Endothelial cell of umbilical vein (primary cell): ENCODE measurements at regions not wholly inside any gene's neighbourhood (a gene's known extent, or its start where the extent isn't known, plus 50 kb on each side); places are given as distances from the start of the nearest gene placed in this dataset.

ENCODE experiments used
- BruUV-seq: library from RNA; stranded (reverse); fragments of 400-500 nt; replicated peaks from 2 replicates; lab custom pipeline; 2021; lab: Mats Ljungman, UMichigan
- CTCF ChIA-PET: fragments of 300-600, 350-600 bp; sonication (Branson Sonifier 250); formaldehyde crosslinking; loops from one replicate; lab custom pipeline; 2021; ENCODE audit warnings: antibody characterized with exemption, inconsistent platforms; lab: Charles Lee
- POLR2A ChIA-PET: fragments of 300-600, 350-600 bp; sonication (Branson Sonifier 250); formaldehyde crosslinking; loops from one replicate; lab custom pipeline; 2021; ENCODE audit warnings: antibody characterized with exemption, inconsistent platforms; lab: Charles Lee
- DNase-seq: peaks from one replicate; pipeline ENCODE4 v3.0.0-alpha.2; 2011; ENCODE audit warnings: low read depth, low spot score
- FAIRE-seq: peaks from 2 replicates; lab custom pipeline; 2011; peaks lifted over from hg19 to GRCh38; lab: Jason Lieb, UNC
- H2AFZ ChIP-seq: 2 replicates; pipeline ENCODE4 v1.6.0; 2012; ENCODE audit warnings: low read depth, low read length, control low read depth, inconsistent platforms
- H3K27ac ChIP-seq: 2 replicates; pipeline ENCODE4 v1.5.1; 2011; ENCODE audit warnings: low read depth, mild to moderate bottlenecking, control low read depth, low read length, moderate library complexity; ENCODE audit not compliant: insufficient read depth
- H3K27me3 ChIP-seq, 2 experiments: 2 replicates each; pipeline versions ENCODE4 v1.6.0 to v1.6.1; 2011; ENCODE audit warnings: low read length in 2 of 2, mixed read lengths in 1 of 2; ENCODE audit not compliant: control insufficient read depth in 2 of 2, insufficient read depth in 2 of 2
- H3K36me3 ChIP-seq, 2 experiments: 2 replicates in 1 of 2; 3 replicates in 1 of 2; pipeline ENCODE4 v1.5.1; 2011; ENCODE audit warnings: low read length in 2 of 2, mild to moderate bottlenecking in 1 of 2, moderate library complexity in 1 of 2; ENCODE audit not compliant: control insufficient read depth in 2 of 2, insufficient read depth in 2 of 2; ENCODE audit errors: extremely low read depth in 1 of 2
- H3K4me1 ChIP-seq: 3 replicates; pipeline ENCODE4 v1.5.1; 2011; ENCODE audit warnings: mild to moderate bottlenecking, low read length; ENCODE audit not compliant: control insufficient read depth, insufficient read depth; ENCODE audit errors: extremely low read depth
- H3K4me2 ChIP-seq: 2 replicates; pipeline ENCODE4 v1.6.1; 2011; ENCODE audit warnings: low read length, control low read depth, mixed read lengths; ENCODE audit not compliant: insufficient read depth
- H3K4me3 ChIP-seq, 3 experiments: fragments of 200-600 bp in 1 of 3; sonication (generic), shearing (Covaris generic) in 1 of 3; replicated peaks in 1 of 3; 2 replicates each; pipeline ENCODE4 v1.5.1; 2011 to 2016; ENCODE audit warnings: control low read depth in 3 of 3, low read length in 3 of 3, mild to moderate bottlenecking in 2 of 3, inconsistent platforms in 1 of 3, low read depth in 1 of 3, moderate library complexity in 1 of 3; ENCODE audit not compliant: insufficient read depth in 1 of 3
- H3K79me2 ChIP-seq: 2 replicates; pipeline ENCODE4 v1.6.0; 2012; ENCODE audit warnings: low read length, inconsistent platforms; ENCODE audit not compliant: control insufficient read depth, insufficient read depth
- H3K9ac ChIP-seq: replicated peaks from 2 replicates; pipeline ENCODE3; 2011; ENCODE audit warnings: low read length, control low read depth; ENCODE audit not compliant: insufficient read depth; ENCODE audit errors: extremely low read depth
- H3K9me1 ChIP-seq: replicated peaks from 3 replicates; pipeline ENCODE4 v1.6.0; 2011; ENCODE audit warnings: mild to moderate bottlenecking, low read length; ENCODE audit not compliant: control insufficient read depth, insufficient read depth; ENCODE audit errors: extremely low read depth
- H3K9me3 ChIP-seq: replicated peaks from 2 replicates; pipeline ENCODE4 v1.5.1; 2012; ENCODE audit warnings: low read length, inconsistent platforms; ENCODE audit not compliant: control insufficient read depth, insufficient read depth
- H4K20me1 ChIP-seq: replicated peaks from 2 replicates; pipeline ENCODE3; 2011; ENCODE audit warnings: mild to moderate bottlenecking, low read length; ENCODE audit not compliant: control insufficient read depth, insufficient read depth; ENCODE audit errors: extremely low read depth
- CTCF ChIP-seq, 2 donors: IDR thresholded peaks; 1 replicate in 1 of 2; 2 replicates in 1 of 2; pipeline ENCODE4 v1.5.1; 2011; ENCODE audit warnings: low read length in 2 of 2, mild to moderate bottlenecking in 2 of 2, moderate library complexity in 2 of 2, control low read depth in 1 of 2, inconsistent platforms in 1 of 2, low read depth in 1 of 2; ENCODE audit not compliant: insufficient read depth in 1 of 2; ENCODE audit errors: extremely low read depth in 1 of 2
- EZH2 ChIP-seq: IDR thresholded peaks from 2 replicates; pipeline ENCODE4 v1.6.1; 2012; ENCODE audit warnings: borderline replicate concordance, low read depth, mild to moderate bottlenecking, moderate library complexity, low read length, inconsistent platforms; ENCODE audit not compliant: severe bottlenecking
- FOS ChIP-seq: IDR thresholded peaks from 2 replicates; pipeline ENCODE4 v1.6.1; 2011; ENCODE audit warnings: mild to moderate bottlenecking, low read length, moderate library complexity, borderline replicate concordance; ENCODE audit not compliant: insufficient read depth
- GATA2 ChIP-seq: IDR thresholded peaks from 2 replicates; pipeline ENCODE4 v1.7.0; 2011; ENCODE audit warnings: low read depth, mild to moderate bottlenecking, moderate library complexity, mixed read lengths, low read length; ENCODE audit not compliant: insufficient read length, insufficient read depth
- JUN ChIP-seq: IDR thresholded peaks from 2 replicates; pipeline ENCODE4 v1.6.1; 2011; ENCODE audit warnings: borderline replicate concordance, low read depth; ENCODE audit not compliant: insufficient read length, insufficient read depth
- POLR2A ChIP-seq: IDR thresholded peaks from 2 replicates; pipeline ENCODE4 v1.6.1; 2012; ENCODE audit warnings: low read depth, mild to moderate bottlenecking, control low read depth, low read length
- POLR2AphosphoS5 ChIP-seq: IDR thresholded peaks from 2 replicates; pipeline ENCODE4 v1.6.1; 2012; ENCODE audit warnings: low read depth, mild to moderate bottlenecking, control low read depth, low read length, moderate library complexity; ENCODE audit not compliant: insufficient read depth
- dilution Hi-C: fragments of 300-500 bp; cut with MboI; formaldehyde crosslinking; loops from one replicate; pipeline ENCODE4 v1.15.0; 2019; ENCODE audit warnings: low sequenced_read_pairs; ENCODE audit not compliant: extremely low pct_ligation_motif_present
- intact Hi-C: fragments of 100-400 bp; cut with micrococcal nuclease; formaldehyde crosslinking; loops from one replicate; pipeline ENCODE4 v1.10.0; 2022

GRCh38 chr10:21329995-21330627 is 195.4 kb downstream of the SKIDA1 start:
- ChIA-PET CTCF (interaction anchor here (0.5 to 2.1 kb wide), 10 partner anchors 14 to 167 kb away, joined by 3 to 8 read pairs (median 4); no protein-coding TSS in a partner anchor), POLR2A (interaction anchor here (0.6 to 1.0 kb wide), 2 partner anchors 166 to 986 kb away, joined by 3 to 4 read pairs; partner anchors contain the start of gene COMMD3)
- FAIRE-seq (peak; percentile 92), DNase-seq (peak; percentile 95)
- no peaks in the 10 kb centered on the region for H3K9me3 ChIP-seq
- peaks cover 21% of the 10 kb centered on the region for H3K4me1 ChIP-seq
- peak overlapping the region; percentile 97 for H3K27ac ChIP-seq
- H3K79me2 ChIP-seq = no peaks in the 10 kb centered on the region
- H4K20me1 ChIP-seq = no peaks in the 10 kb centered on the region
- no peak overlapping the region for H2AFZ ChIP-seq
- intact Hi-C loops (loop anchor here (1.0 to 2.0 kb wide), 9 partner anchors 15 to 204 kb away; partner anchors contain the start of gene MLLT10), dilution Hi-C loops (no loop called here)
- TF ChIP-seq POLR2AphosphoS5 = no peak
- peak; percentile 93 for TF ChIP-seq JUN
- TF ChIP-seq GATA2 = no peak
- TF ChIP-seq EZH2 = no peak
- TF ChIP-seq POLR2A = no peak
- peak; percentile 86 for TF ChIP-seq FOS
- no peak for TF ChIP-seq CTCF (IDR thresholded peaks at IDR 0.05; ENCODE audit: extremely low read depth in 1 of 2, insufficient read depth in 1 of 2, low read depth in 1 of 2, low read length in 2 of 2)
- TSS peak; percentile 94 for BruUV-seq
- H3K9ac ChIP-seq = peak overlapping the region; percentile 93
- peak overlapping the region; percentile 80 for H3K4me2 ChIP-seq
- no peaks in the 10 kb centered on the region for H3K9me1 ChIP-seq
- H3K27me3 ChIP-seq = no peaks in the 10 kb centered on the region
- H3K36me3 ChIP-seq = no peaks in the 10 kb centered on the region
- peak overlapping the region in 1 of 3 experiments; percentile 40 for H3K4me3 ChIP-seq
